ENCODE measurements at regions not wholly inside any gene's neighbourhood (a gene's known extent, or its start where the extent isn't known, plus 50 kb on each side); places are given as distances from the start of the nearest gene placed in this dataset.

DNA sequence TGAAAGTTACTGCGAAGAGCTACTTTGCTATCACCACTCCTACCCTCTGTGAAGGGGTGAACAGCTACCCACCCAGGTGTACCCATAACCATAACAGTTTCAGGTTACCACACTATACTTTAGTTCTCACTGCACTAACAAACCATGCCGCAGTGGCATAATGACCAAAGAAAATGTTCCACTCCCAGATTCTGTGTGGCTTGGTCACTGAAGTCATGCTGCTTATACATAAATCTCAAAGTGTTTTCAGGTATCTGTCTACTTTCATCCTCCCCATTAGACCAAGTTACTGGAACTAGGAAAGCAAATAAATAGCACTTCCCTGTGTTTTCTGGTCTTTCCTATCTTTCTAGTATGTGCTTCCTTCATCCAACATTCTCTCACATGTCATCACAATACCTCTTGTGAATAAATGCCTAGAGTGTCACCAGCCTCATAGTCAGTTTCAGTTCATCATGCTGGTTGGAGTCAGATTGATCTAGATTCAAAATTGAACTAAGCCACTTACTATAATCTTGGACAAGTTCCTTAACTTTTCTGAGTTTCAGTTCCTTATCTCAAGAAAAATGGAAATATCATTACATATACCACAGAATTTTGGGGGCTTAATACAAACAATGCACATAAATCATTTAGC lies 293.6 kb downstream of the FSIP2 start:
- TF ChIP-seq, protein P1, sequence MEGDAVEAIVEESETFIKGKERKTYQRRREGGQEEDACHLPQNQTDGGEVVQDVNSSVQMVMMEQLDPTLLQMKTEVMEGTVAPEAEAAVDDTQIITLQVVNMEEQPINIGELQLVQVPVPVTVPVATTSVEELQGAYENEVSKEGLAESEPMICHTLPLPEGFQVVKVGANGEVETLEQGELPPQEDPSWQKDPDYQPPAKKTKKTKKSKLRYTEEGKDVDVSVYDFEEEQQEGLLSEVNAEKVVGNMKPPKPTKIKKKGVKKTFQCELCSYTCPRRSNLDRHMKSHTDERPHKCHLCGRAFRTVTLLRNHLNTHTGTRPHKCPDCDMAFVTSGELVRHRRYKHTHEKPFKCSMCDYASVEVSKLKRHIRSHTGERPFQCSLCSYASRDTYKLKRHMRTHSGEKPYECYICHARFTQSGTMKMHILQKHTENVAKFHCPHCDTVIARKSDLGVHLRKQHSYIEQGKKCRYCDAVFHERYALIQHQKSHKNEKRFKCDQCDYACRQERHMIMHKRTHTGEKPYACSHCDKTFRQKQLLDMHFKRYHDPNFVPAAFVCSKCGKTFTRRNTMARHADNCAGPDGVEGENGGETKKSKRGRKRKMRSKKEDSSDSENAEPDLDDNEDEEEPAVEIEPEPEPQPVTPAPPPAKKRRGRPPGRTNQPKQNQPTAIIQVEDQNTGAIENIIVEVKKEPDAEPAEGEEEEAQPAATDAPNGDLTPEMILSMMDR (IDR thresholded peaks at IDR 0.05) = no peak
- no peak for TF ChIP-seq EP300 (IDR thresholded peaks at IDR 0.05)
